HFFc6 (cell line): ENCODE measurements at regions not wholly inside any gene's neighbourhood (a gene's known extent, or its start where the extent isn't known, plus 50 kb on each side); places are given as distances from the start of the nearest gene placed in this dataset.
"Not testable (repeated sequence)": the region's sequence is repeated elsewhere in the genome, so short reads cannot be mapped to it uniquely, and the experiment has no call there.

Experiments
- DNase-seq: peaks from one replicate; pipeline ENCODE4 v3.0.0-alpha.2; 2018
- H3K27ac Mint-ChIP-seq: 2 replicates; pipeline ENCODE4 v1.8.0; 2020; ENCODE audit warnings: mild to moderate bottlenecking, mixed read lengths
- H3K27me3 Mint-ChIP-seq: 2 replicates; pipeline ENCODE4 v1.8.0; 2021; ENCODE audit warnings: mild to moderate bottlenecking, moderate library complexity, mixed read lengths; ENCODE audit not compliant: insufficient read depth
- H3K36me3 Mint-ChIP-seq: 2 replicates; pipeline ENCODE4 v1.8.0; 2021; ENCODE audit warnings: low read depth, mixed read lengths
- H3K4me1 Mint-ChIP-seq: 2 replicates; pipeline ENCODE4 v1.8.0; 2020; ENCODE audit warnings: low read depth, mixed read lengths
- H3K4me3 Mint-ChIP-seq: 2 replicates; pipeline ENCODE4 v1.8.0; 2020; ENCODE audit warnings: mild to moderate bottlenecking, moderate library complexity, mixed read lengths
- H3K9me3 Mint-ChIP-seq: 2 replicates; pipeline ENCODE4 v1.8.0; 2020; ENCODE audit warnings: mild to moderate bottlenecking, mixed read lengths
- TF ChIP-seq, protein P1 (sequence below): fragments of 200-600 bp; sonication (generic); IDR thresholded peaks from 2 replicates; pipeline ENCODE4 v1.5.0; 2021; ENCODE audit warnings: antibody characterized with exemption, mild to moderate bottlenecking

DNA sequence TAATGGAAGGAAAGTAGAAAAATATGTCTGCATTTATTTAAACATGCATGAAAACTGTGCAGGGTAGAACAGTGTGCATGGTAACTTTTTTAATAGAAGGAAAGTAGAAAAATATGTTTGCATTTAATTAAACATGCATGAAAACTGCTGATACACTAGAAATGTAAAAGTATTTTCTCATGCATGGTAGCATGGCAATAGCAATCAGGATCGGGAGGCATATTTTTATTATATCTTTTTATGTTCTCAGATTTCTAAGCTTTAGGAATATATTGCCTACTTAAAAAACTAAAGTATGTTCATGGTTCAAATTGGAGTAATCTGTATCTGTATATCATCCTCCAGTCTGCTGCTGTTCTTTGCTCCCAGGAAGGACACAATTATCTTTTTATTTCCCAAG, 1468.9 kb upstream of the GBE1 start:
- H3K27me3 Mint-ChIP-seq: no peaks in the 10 kb centered on the region
- TF ChIP-seq, protein P1, sequence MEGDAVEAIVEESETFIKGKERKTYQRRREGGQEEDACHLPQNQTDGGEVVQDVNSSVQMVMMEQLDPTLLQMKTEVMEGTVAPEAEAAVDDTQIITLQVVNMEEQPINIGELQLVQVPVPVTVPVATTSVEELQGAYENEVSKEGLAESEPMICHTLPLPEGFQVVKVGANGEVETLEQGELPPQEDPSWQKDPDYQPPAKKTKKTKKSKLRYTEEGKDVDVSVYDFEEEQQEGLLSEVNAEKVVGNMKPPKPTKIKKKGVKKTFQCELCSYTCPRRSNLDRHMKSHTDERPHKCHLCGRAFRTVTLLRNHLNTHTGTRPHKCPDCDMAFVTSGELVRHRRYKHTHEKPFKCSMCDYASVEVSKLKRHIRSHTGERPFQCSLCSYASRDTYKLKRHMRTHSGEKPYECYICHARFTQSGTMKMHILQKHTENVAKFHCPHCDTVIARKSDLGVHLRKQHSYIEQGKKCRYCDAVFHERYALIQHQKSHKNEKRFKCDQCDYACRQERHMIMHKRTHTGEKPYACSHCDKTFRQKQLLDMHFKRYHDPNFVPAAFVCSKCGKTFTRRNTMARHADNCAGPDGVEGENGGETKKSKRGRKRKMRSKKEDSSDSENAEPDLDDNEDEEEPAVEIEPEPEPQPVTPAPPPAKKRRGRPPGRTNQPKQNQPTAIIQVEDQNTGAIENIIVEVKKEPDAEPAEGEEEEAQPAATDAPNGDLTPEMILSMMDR: no peak
- H3K4me1 Mint-ChIP-seq: no peaks in the 10 kb centered on the region
- DNase-seq: no peak
- no peaks in the 10 kb centered on the region for H3K36me3 Mint-ChIP-seq
- peaks cover 20% of the 10 kb centered on the region for H3K9me3 Mint-ChIP-seq
- no peak overlapping the region for H3K4me3 Mint-ChIP-seq
- H3K27ac Mint-ChIP-seq: no peak overlapping the region

DNA sequence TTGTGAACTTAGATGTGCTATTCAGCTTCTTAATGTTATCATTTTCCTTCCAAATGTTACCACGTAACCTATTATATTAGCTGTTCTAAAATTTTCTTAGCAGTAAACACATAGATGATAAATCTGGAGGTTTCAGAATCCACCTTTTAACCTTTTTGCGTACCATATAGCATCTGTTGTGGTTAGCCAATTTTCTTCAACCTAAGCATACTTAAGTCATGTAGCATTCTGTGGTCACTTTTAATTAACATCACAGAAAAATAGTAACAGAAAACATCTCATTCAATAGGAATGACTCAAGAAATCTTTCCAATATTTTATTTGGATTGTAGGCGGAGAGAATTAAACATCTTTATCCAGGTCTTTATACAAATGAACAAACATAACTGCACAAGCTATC, 1465.3 kb upstream of the GBE1 start:
- Mint-ChIP-seq H3K4me3 (no peak overlapping the region), H3K27me3 (no peaks in the 10 kb centered on the region), H3K4me1 (no peaks in the 10 kb centered on the region), H3K27ac (no peak overlapping the region), H3K36me3 (no peaks in the 10 kb centered on the region), H3K9me3 (peaks cover 10% of the 10 kb centered on the region)
- DNase-seq: no peak
- TF ChIP-seq, protein P1: no peak

DNA sequence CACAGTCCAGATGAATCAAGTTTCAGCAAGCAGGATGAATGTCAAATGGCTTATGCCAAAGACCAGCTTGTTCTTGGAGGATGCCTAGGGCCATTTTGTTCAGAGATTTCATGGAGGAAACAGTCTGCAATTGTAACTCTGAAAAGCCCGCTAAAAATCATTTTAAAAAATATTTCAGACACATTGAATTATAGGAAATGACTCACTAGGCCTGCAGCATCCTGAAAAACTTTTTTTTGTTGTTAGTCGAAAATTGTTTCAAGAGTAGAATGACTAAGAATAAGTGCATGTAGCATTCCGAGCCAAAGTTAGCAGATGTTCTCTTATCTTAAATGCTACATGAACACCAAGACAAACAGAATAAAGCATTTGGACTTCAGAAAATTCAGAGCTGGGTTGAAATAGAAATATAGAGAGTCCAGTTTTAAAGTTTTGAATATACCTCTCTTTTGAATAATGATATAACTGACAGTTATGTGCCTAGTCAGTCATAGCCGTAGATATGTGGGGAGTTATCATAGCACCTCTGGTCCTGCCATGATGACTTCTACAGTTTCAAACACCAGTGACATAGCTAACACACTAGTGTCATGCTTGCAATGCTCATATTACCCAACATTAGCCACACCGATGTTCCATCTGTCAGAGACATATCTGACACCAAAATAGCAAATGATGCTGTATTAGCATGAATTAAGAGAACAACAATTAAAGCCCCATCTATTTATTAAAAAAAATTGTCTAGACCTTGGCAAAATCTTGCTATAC, 1462.8 kb upstream of the GBE1 start:
- no peak overlapping the region for H3K27ac Mint-ChIP-seq
- TF ChIP-seq, protein P1: no peak
- no peak overlapping the region for H3K4me3 Mint-ChIP-seq
- DNase-seq: no peak
- no peaks in the 10 kb centered on the region for H3K36me3 Mint-ChIP-seq
- no peaks in the 10 kb centered on the region for H3K27me3 Mint-ChIP-seq
- no peaks in the 10 kb centered on the region for H3K4me1 Mint-ChIP-seq
- H3K9me3 Mint-ChIP-seq: peaks cover 10% of the 10 kb centered on the region

DNA sequence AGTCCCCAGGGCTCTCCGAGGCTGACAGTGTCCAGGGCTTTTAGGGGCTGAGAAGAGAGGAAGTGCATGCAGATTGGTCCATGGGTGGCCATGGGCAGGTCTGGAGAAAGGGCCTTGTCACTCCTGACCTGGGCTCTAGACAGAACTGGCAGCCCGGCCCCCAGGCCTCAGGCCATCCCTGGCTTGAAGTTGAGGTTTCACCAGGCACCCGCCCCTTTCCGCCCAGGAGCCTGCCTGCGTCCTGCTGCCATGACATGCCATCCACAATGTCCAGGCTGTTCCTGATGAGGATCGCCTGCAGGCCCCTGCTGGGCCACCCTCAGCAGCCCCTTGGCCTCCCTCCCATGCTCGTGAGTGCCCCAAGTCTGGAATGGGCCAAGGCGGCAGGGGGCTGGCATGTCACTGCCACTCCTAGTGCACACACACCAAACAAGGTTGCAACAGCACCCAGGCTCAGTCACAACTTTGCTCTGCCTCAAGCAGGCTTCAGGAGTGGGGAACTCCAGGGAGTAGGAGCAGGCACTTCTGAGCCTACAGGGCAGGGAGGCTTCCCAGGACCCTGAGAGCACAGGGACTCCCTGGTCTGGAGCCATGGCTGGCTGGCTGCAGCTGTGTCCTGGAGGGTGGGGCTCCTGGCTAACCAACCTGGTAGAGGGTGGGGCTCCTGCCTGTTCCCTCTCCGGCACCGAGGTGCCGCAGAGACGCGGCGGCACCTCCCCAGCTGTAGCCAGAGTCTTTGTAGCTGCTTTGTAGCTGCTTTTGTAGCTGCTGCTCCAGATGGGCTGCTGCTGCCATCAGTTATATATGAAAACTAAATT, 1457.1 kb upstream of the GBE1 start:
- Mint-ChIP-seq H3K27ac (no peak overlapping the region), H3K4me3 (no peak overlapping the region), H3K27me3 (no peaks in the 10 kb centered on the region), H3K4me1 (no peaks in the 10 kb centered on the region), H3K9me3 (peaks cover 30% of the 10 kb centered on the region), H3K36me3 (no peaks in the 10 kb centered on the region)
- TF ChIP-seq, protein P1: no peak
- no peak for DNase-seq

DNA sequence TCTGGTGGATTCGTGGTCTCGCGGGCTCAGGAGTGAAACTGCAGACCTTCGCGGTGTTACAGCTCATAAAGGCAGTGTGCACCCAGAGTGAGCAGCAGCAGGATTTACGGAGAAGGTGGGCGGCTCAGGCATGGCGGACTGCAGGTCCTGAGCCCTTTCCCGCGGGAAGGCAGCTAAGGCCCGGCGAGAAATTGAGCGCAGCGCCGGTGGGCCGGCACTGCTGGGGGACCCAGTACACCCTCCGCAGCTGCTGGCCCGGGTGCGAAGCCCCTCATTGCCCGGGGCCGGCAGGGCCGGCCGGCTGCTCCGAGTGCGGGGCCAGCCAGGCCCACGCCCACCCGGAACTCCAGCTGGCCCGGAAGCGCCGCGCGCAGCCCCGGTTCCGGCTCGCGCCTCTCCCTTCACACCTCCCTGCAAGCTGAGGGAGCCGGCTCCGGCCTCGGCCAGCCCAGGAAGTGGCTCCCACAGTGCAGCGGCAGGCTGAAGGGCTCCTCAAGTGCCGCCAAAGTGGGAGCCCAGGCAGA, 1456.2 kb upstream of the GBE1 start:
- not testable (repeated sequence) for H3K36me3 Mint-ChIP-seq, H3K4me3 Mint-ChIP-seq, H3K27me3 Mint-ChIP-seq, DNase-seq, H3K27ac Mint-ChIP-seq, H3K4me1 Mint-ChIP-seq
- H3K9me3 Mint-ChIP-seq: peaks cover 29% of the 10 kb centered on the region
